ENCODE measurements at regions not wholly inside any gene's neighbourhood (a gene's known extent, or its start where the extent isn't known, plus 50 kb on each side); places are given as distances from the start of the nearest gene placed in this dataset.

DNA sequence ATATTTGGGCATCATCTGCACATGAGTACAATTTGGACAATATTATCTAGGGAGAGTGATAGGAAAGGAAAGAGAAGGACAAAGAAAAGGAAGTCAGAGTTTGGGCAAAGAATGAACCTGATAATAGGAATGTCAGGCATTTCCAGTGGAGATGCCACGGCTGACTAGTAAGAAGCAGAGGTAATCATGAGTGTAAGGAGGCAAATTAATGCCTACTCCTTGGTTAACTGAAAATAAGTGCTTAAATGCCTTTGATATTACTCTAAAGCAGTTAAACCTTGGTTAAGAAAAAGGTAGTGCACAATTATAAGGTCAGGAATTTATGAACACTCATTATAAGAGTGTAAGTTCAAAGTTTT is 99.2 kb upstream of the DDIT4L start:
- no peak for DNase-seq (ENCODE audit: extremely low spot score in 2 of 2)
- Histone ChIP-seq H3K27ac (no peak overlapping the region), H3K9me3 (no peaks in the 10 kb centered on the region), H3K27me3 (no peaks in the 10 kb centered on the region), H3K4me1 (peaks cover 27% of the 10 kb centered on the region), H3K36me3 (no peaks in the 10 kb centered on the region), H3K4me3 (no peak overlapping the region)
- intact Hi-C loops (cut with DNase I): no loop called here
- no peak for TF ChIP-seq POLR2A (IDR thresholded peaks at IDR 0.05)
- no peak for TF ChIP-seq POLR2AphosphoS5 (IDR thresholded peaks at IDR 0.05; ENCODE audit: insufficient read depth in 1 of 2, low read depth in 1 of 2)
- TF ChIP-seq, protein P1, sequence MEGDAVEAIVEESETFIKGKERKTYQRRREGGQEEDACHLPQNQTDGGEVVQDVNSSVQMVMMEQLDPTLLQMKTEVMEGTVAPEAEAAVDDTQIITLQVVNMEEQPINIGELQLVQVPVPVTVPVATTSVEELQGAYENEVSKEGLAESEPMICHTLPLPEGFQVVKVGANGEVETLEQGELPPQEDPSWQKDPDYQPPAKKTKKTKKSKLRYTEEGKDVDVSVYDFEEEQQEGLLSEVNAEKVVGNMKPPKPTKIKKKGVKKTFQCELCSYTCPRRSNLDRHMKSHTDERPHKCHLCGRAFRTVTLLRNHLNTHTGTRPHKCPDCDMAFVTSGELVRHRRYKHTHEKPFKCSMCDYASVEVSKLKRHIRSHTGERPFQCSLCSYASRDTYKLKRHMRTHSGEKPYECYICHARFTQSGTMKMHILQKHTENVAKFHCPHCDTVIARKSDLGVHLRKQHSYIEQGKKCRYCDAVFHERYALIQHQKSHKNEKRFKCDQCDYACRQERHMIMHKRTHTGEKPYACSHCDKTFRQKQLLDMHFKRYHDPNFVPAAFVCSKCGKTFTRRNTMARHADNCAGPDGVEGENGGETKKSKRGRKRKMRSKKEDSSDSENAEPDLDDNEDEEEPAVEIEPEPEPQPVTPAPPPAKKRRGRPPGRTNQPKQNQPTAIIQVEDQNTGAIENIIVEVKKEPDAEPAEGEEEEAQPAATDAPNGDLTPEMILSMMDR (IDR thresholded peaks at IDR 0.05): no peak

- intact Hi-C loops (cut with DNase I): no loop called here
- no peak for DNase-seq (ENCODE audit: extremely low spot score in 2 of 2)
- no peak overlapping the region for H3K27ac ChIP-seq
These were observed 98.7 kb upstream of the DDIT4L start for GRCh38 chr4:100288811-100289529.

GRCh38 chr4:100288161-100288560 is 97.9 kb upstream of the DDIT4L start:
- H3K27ac ChIP-seq: no peak overlapping the region
- TF ChIP-seq POLR2A (IDR thresholded peaks at IDR 0.05): no peak
- no peak for TF ChIP-seq POLR2AphosphoS5 (IDR thresholded peaks at IDR 0.05; ENCODE audit: insufficient read depth in 1 of 2, low read depth in 1 of 2)
- TF ChIP-seq, protein P1 (IDR thresholded peaks at IDR 0.05): no peak
- H3K4me3 ChIP-seq: no peak overlapping the region
- peaks cover 24% of the 10 kb centered on the region for H3K4me1 ChIP-seq
- intact Hi-C loops (cut with DNase I): no loop called here
- no peaks in the 10 kb centered on the region for H3K36me3 ChIP-seq
- H3K27me3 ChIP-seq: no peaks in the 10 kb centered on the region
- H3K9me3 ChIP-seq: no peaks in the 10 kb centered on the region
- DNase-seq (ENCODE audit: extremely low spot score in 2 of 2): no peak

More at GRCh38 chr4:100288811-100289529, 98.7 kb upstream of the DDIT4L start:
- peaks cover 24% of the 10 kb centered on the region for H3K4me1 ChIP-seq
- no peaks in the 10 kb centered on the region for H3K36me3 ChIP-seq
- no peaks in the 10 kb centered on the region for H3K27me3 ChIP-seq
- no peaks in the 10 kb centered on the region for H3K9me3 ChIP-seq
- no peak overlapping the region for H3K4me3 ChIP-seq
- TF ChIP-seq POLR2AphosphoS5 (IDR thresholded peaks at IDR 0.05; ENCODE audit: insufficient read depth in 1 of 2, low read depth in 1 of 2) (no peak), POLR2A (IDR thresholded peaks at IDR 0.05) (no peak)
- TF ChIP-seq, protein P1 (IDR thresholded peaks at IDR 0.05): no peak

DNA sequence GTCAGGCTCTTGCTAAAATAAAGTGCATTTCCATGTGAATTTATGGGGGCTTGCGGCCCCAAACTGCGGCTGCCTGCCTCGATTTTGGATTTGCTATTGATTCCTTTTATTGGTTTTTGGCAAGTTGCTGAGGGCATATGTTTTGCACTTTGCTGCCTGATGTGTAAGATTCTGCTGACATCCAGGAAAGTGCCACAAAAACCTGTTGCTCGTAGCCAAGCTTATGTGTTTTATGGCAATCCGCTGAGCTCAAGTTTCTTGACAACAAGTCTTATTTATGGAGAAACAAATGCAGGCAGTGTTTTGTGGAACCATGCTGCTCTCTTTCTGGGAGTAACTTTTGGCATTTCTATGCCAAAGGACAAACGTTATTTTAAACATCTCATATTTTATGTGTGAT is 97.3 kb upstream of the DDIT4L start:
- H3K4me3 ChIP-seq: no peak overlapping the region
- no peak overlapping the region for H3K27ac ChIP-seq
- intact Hi-C loops (cut with DNase I): no loop called here
- H3K9me3 ChIP-seq: no peaks in the 10 kb centered on the region
- H3K36me3 ChIP-seq: no peaks in the 10 kb centered on the region
- DNase-seq (ENCODE audit: extremely low spot score in 2 of 2): no peak
- no peak for TF ChIP-seq POLR2A (IDR thresholded peaks at IDR 0.05)
- no peak for TF ChIP-seq POLR2AphosphoS5 (IDR thresholded peaks at IDR 0.05; ENCODE audit: insufficient read depth in 1 of 2, low read depth in 1 of 2)
- TF ChIP-seq, protein P1 (IDR thresholded peaks at IDR 0.05): no peak
- H3K4me1 ChIP-seq: peaks cover 24% of the 10 kb centered on the region
- H3K27me3 ChIP-seq: no peaks in the 10 kb centered on the region

DNA sequence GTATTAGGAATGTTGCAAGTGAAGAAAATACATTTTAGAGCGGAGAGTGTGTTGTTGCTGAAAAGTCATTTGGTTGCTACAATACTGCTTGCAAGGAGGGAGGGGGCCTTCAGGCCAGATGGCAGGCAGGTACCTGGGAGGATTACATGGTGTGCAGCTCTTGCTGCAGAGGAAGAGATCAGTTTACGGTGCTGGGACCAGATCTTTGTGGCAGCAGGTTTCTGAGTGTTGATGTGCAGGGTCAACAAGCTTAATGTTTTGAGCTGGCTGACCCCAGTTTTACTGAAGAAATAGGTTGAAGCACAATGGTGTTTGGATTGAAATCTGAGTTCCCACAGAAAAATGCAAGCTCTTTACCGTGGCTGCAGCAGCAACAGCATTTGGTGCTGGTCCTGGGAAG is 96.4 kb upstream of the DDIT4L start:
- Histone ChIP-seq H3K36me3 (no peaks in the 10 kb centered on the region), H3K4me1 (peaks cover 24% of the 10 kb centered on the region), H3K27me3 (no peaks in the 10 kb centered on the region), H3K9me3 (no peaks in the 10 kb centered on the region), H3K4me3 (no peak overlapping the region), H3K27ac (no peak overlapping the region)
- intact Hi-C loops (cut with DNase I): no loop called here
- DNase-seq (ENCODE audit: extremely low spot score in 2 of 2): no peak
- TF ChIP-seq POLR2AphosphoS5 (IDR thresholded peaks at IDR 0.05; ENCODE audit: insufficient read depth in 1 of 2, low read depth in 1 of 2): no peak
- TF ChIP-seq, protein P1 (IDR thresholded peaks at IDR 0.05): no peak

Measured in vagina (tissue), 2 donors.